ENCODE measurements at regions not wholly inside any gene's neighbourhood (a gene's known extent, or its start where the extent isn't known, plus 50 kb on each side); places are given as distances from the start of the nearest gene placed in this dataset.

DNA sequence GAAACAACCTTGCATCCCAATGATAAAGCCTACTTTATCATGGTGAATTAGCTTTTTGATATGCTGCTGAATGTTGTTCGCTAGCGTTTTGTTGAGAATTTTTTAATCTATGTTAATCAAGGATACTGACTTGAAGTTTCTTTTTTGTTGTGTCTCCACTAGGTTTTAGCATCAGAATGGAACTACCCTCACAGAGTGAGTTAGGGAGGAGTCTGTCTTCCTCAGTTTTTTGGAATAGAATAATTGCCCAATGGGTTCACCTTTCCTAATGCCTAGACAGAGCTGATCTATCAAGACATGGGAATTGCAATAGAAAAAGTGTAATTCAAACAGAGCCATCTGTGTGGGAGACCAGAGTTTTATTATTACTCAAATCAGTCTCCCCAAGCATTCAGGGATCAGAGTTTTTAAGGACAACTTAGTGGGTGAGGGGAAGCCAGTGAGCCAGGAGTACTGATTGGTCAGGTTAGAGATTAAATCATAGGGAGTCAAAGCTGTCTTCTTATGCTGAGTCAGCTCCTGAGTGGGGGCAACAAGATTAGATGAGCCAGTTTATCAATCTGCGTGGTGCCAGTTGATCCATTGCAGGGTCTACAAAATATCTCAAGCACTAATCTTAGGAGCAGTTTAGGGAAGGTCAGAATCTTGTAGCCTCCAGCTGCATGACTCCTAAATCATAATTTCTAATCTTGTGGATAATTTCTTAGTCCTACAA, 237.4 kb upstream of the PPP2R3A start:
- no peak for DNase-seq (ENCODE audit: low read depth in 3 of 3, low spot score in 1 of 3)

DNA sequence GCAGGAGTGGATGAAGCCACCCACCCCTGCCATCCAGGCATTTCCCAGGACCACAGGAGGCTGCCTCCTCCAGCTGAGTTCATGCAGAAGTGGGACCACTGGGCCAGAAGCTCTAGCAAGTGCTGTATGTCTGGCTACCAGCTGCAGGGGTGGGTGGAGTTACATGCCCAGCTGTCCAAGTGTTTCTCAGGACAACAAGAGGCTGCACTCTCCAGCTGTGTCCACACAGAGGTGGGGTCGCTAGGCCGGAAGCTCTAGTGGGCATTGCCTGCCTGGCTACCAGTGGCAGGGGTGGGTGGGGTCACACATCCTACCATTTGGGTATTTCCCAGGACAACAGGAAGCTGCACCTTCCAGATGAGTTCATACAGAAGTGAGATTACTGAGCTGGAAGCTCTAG, 234.0 kb upstream of the PPP2R3A start:
- DNase-seq (ENCODE audit: low read depth in 3 of 3, low spot score in 1 of 3) = no peak

GRCh38 chr3:135736740-135737139, 228.8 kb upstream of the PPP2R3A start:
- DNase-seq (ENCODE audit: low read depth in 3 of 3, low spot score in 1 of 3) = no peak

- no peak for DNase-seq (ENCODE audit: low read depth in 3 of 3, low spot score in 1 of 3)
Measured at GRCh38 chr3:135739779-135740178, 225.7 kb upstream of the PPP2R3A start.

DNA sequence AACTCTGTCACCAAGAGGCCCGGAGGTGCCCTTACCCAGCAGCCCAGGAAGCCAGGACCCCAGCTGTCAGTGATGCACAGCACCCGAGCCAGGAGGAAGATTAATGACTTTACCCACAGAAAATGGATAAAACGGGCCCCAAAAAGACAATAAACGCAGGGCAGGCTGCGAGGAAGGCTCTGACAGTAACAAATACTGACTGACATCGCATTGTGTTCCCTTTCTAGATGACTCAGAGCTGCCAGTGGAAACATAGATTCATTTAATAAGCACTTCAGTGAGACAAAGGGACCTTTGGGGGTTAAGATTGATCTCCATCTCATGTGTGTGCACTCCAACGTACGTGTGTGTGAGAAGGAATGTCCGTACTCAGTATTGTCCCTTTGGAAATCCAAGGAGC, 225.3 kb upstream of the PPP2R3A start:
- DNase-seq (ENCODE audit: low read depth in 3 of 3, low spot score in 1 of 3) = no peak

GRCh38 chr3:135740751-135741150, 224.8 kb upstream of the PPP2R3A start:
- DNase-seq (ENCODE audit: low read depth in 3 of 3, low spot score in 1 of 3) = no peak

GRCh38 chr3:135751991-135752390, 213.5 kb upstream of the PPP2R3A start:
- DNase-seq (ENCODE audit: low read depth in 3 of 3, low spot score in 1 of 3) = no peak

DNA sequence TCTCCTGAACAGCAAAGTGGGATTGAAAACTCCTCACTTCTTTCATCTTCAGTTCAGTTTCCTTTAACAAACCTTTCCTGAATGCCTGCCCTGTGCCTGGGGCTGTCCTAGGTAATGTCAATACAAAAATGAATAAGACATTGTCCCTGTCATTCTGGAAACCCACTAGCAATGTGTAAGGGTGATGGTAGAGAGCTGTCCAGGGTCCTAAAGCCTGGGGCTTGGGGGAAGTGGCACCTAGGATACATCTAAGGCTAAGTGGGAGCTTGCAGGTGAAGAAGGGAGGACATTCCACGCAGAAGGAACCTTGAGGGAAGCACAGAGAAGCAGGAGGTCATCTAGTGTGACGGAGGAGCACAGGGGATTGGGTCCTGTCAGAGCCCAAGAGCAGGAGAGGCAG, 212.7 kb upstream of the PPP2R3A start:
- DNase-seq (ENCODE audit: low read depth in 3 of 3, low spot score in 1 of 3) = no peak

DNA sequence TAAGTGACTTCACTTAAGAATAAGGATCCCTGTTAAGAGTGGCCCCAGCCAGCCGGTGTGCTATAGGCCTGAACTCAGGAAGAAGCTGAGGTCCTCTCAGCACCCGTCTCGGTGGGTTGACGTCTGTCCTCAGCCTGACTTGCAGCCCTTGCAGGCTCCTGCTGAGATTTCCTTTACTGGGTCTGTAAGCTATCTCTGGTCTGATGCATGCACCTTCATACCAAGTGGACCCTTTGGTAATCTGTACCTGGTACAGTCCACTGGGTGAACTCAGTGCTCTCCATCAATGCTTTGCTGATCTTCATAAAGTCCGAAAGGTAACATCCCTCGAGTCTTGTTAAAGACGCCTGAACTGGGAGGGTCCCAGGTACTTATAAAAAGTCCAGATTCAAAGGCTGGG, 212.0 kb upstream of the PPP2R3A start:
- no peak for DNase-seq (ENCODE audit: low read depth in 3 of 3, low spot score in 1 of 3)

GRCh38 chr3:135755330-135756105, 210.0 kb upstream of the PPP2R3A start:
- no peak for DNase-seq (ENCODE audit: low read depth in 3 of 3, low spot score in 1 of 3)

GRCh38 chr3:135756106-135756668, 209.3 kb upstream of the PPP2R3A start:
- DNase-seq (ENCODE audit: low read depth in 3 of 3, low spot score in 1 of 3) = no peak

GRCh38 chr3:135757421-135757820, 208.1 kb upstream of the PPP2R3A start:
- no peak for DNase-seq (ENCODE audit: low read depth in 3 of 3, low spot score in 1 of 3)

DNA sequence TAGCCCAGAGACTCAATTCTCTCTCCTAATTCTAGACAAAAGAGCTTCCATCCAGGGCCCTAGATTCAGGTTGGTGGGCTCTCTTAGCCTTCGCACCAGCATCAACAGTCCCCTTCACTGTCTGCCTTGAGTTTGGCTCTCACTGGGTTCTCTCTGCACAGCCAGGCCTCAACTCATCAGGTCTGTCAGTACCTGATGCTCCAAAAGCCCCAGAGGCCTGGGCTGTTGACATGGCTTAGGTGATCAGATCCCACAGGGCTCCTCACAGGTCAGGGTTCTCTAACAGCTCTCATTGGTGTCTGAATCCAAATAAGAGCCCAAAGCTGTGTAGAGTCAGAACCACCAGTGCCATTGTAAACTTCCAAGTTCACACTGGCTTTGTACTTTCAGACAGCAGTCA, 206.6 kb upstream of the PPP2R3A start:
- DNase-seq (ENCODE audit: low read depth in 3 of 3, low spot score in 1 of 3) = no peak

- no peak for DNase-seq (ENCODE audit: low read depth in 3 of 3, low spot score in 1 of 3)
Measured at GRCh38 chr3:135759651-135760050, 205.9 kb upstream of the PPP2R3A start.

GRCh38 chr3:135760581-135760980, 204.9 kb upstream of the PPP2R3A start:
- DNase-seq (ENCODE audit: low read depth in 3 of 3, low spot score in 1 of 3) = no peak

DNA sequence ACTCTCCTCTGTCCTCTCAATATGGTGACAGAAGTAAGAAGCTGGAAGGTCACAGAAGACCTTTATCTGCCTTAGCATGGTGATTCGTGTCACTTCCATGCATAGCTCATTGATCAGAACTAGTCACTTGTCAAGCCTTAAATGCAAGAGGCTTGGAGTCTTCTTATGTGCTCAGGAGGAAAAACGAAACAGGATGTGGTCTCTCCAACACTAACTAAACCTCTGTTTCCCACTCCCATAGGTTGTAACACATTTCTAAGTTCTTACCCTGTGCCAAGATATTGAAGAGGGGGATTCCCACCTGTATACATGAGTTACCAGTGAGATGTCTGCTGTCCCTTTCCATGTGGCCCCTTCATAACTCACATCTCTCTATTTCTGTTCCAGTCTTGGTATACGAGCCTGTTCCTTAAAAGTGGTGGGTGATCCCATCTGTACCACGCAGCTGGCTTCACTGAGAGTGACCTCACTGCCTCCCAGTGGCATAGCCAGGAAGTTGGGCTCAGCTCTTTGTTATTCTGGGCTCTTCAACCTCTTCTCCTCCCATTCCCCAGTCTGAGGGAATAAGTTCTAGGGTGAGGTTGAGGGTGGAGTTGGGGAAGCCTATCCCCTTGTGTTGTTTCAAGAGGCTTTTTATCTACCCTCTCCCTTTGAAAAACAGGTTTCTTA, 203.2 kb upstream of the PPP2R3A start:
- no peak for DNase-seq (ENCODE audit: low read depth in 3 of 3, low spot score in 1 of 3)

DNA sequence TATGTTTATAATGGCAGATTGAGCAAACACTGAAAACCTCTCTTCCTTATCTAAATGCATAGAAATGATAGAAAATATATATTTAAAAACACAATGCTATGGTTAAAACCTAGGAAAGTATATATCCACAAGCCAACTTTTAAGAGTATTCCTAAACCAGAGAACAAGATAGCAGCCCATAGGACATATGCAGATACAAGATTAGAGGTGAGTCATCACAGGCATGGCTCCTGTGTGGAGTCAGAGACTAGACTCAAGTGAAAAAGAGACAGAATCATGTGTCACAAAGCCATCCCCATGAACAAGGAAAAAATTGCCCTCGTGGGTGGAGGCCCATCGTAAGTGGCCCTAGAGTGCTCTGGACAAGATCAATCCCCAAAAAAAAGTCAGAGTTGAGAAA, 199.4 kb upstream of the PPP2R3A start:
- no peak for DNase-seq (ENCODE audit: low read depth in 3 of 3, low spot score in 1 of 3)

DNA sequence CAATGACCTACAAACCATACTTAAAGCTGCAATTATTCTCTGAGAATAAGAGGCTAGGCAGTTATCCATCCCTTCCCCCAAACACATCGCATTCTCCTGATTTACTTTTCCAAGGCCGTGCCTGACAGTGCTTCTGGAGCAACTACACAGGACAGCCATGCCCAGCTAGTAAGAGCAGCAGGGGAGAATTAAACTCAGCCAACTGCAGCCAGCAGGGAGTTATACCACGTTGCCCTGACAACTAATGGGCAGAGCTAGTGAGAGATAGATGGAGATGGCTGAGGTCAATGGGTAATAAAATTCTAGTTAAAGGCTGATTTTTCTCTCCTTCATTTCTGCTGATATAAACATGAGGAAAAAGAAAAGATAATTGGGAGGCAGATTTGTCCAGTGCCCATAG, 193.8 kb upstream of the PPP2R3A start:
- no peak for DNase-seq (ENCODE audit: low read depth in 3 of 3, low spot score in 1 of 3)

- DNase-seq (ENCODE audit: low read depth in 3 of 3, low spot score in 1 of 3) = no peak
Measured at GRCh38 chr3:135779024-135779423, 186.5 kb upstream of the PPP2R3A start.

DNA sequence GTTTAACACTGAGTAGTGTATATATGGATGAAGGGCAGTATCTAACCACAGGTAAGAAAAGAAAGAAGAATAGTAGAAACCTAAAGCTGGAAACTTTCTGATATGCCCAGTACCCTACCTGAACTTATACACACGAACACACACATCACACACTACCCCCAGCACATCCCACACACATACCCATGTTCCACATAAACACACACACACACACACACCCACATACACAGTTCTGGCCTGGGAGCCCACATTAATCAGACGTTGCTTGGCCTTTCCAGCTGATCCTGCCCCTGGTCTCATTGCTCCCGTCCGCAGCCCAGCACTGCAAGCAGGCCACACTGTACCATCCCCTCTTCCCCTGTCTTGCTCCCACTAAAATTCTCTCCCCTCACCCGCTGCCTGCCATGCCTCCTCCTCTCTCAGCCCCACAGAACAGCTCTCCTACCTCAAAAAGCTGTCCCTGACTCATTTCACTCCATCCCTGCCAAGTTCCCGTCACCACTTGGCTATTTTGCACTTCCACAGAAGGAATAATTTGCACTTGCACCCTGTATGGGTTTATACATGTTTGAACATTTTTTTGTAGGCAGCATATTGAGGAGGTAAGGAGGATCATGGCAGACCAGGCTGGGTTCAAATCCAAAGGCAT, 185.8 kb upstream of the PPP2R3A start:
- no peak for DNase-seq (ENCODE audit: low read depth in 3 of 3, low spot score in 1 of 3)

- no peak for DNase-seq (ENCODE audit: low read depth in 3 of 3, low spot score in 1 of 3)
Measured at GRCh38 chr3:135781026-135781815, 184.3 kb upstream of the PPP2R3A start.
